ENCODE measurements at regions not wholly inside any gene's neighbourhood (a gene's known extent, or its start where the extent isn't known, plus 50 kb on each side); places are given as distances from the start of the nearest gene placed in this dataset.

- Histone ChIP-seq H3K27me3 (ENCODE audit: insufficient read depth, low read depth) (no peaks in the 10 kb centered on the region), H4K20me1 (ENCODE audit: insufficient read depth) (no peaks in the 10 kb centered on the region), H3K36me3 (ENCODE audit: insufficient read depth) (no peaks in the 10 kb centered on the region), H3K79me2 (ENCODE audit: insufficient read depth, low read depth) (no peaks in the 10 kb centered on the region), H2AFZ (ENCODE audit: low read depth) (no peak overlapping the region), H3K4me2 (no peak overlapping the region), H3K4me1 (ENCODE audit: low read depth, poor library complexity, severe bottlenecking) (no peaks in the 10 kb centered on the region), H3K4me3 (IDR thresholded peaks at IDR 0.05; ENCODE audit: insufficient read depth, low read depth, low read length) (no peak overlapping the region), H3K27ac (no peak overlapping the region), H3K9ac (no peak overlapping the region)
- no peak for TF ChIP-seq CTCF (conservative IDR thresholded peaks at IDR 0.05; ENCODE audit: low read depth, low read length)
These were observed 366.9 kb downstream of the FAT3 start for GRCh38 chr11:92591521-92591920.

GRCh38 chr11:92594251-92594650 is 369.6 kb downstream of the FAT3 start:
- Histone ChIP-seq H2AFZ (ENCODE audit: low read depth) (no peak overlapping the region), H3K9ac (no peak overlapping the region), H4K20me1 (ENCODE audit: insufficient read depth) (no peaks in the 10 kb centered on the region), H3K79me2 (ENCODE audit: insufficient read depth, low read depth) (no peaks in the 10 kb centered on the region), H3K27ac (no peak overlapping the region), H3K4me3 (IDR thresholded peaks at IDR 0.05; ENCODE audit: insufficient read depth, low read depth, low read length) (no peak overlapping the region), H3K4me1 (ENCODE audit: low read depth, poor library complexity, severe bottlenecking) (no peaks in the 10 kb centered on the region), H3K36me3 (ENCODE audit: insufficient read depth) (no peaks in the 10 kb centered on the region), H3K4me2 (no peak overlapping the region), H3K27me3 (ENCODE audit: insufficient read depth, low read depth) (no peaks in the 10 kb centered on the region)
- no peak for TF ChIP-seq CTCF (conservative IDR thresholded peaks at IDR 0.05; ENCODE audit: low read depth, low read length)

- Histone ChIP-seq H4K20me1 (ENCODE audit: insufficient read depth) (no peaks in the 10 kb centered on the region), H3K79me2 (ENCODE audit: insufficient read depth, low read depth) (no peaks in the 10 kb centered on the region), H3K4me2 (no peak overlapping the region), H3K27ac (no peak overlapping the region), H3K4me3 (IDR thresholded peaks at IDR 0.05; ENCODE audit: insufficient read depth, low read depth, low read length) (no peak overlapping the region), H3K36me3 (ENCODE audit: insufficient read depth) (no peaks in the 10 kb centered on the region), H3K9ac (no peak overlapping the region), H3K27me3 (ENCODE audit: insufficient read depth, low read depth) (no peaks in the 10 kb centered on the region), H2AFZ (ENCODE audit: low read depth) (no peak overlapping the region), H3K4me1 (ENCODE audit: low read depth, poor library complexity, severe bottlenecking) (no peaks in the 10 kb centered on the region)
- no peak for TF ChIP-seq CTCF (conservative IDR thresholded peaks at IDR 0.05; ENCODE audit: low read depth, low read length)
These were observed 370.4 kb downstream of the FAT3 start for GRCh38 chr11:92595052-92595451.

GRCh38 chr11:92596596-92597317 is 372.1 kb downstream of the FAT3 start:
- Histone ChIP-seq H3K27me3 (ENCODE audit: insufficient read depth, low read depth) (no peaks in the 10 kb centered on the region), H3K4me1 (ENCODE audit: low read depth, poor library complexity, severe bottlenecking) (no peaks in the 10 kb centered on the region), H4K20me1 (ENCODE audit: insufficient read depth) (no peaks in the 10 kb centered on the region), H3K36me3 (ENCODE audit: insufficient read depth) (no peaks in the 10 kb centered on the region), H3K4me3 (IDR thresholded peaks at IDR 0.05; ENCODE audit: insufficient read depth, low read depth, low read length) (no peak overlapping the region), H3K27ac (no peak overlapping the region), H3K9ac (no peak overlapping the region), H3K79me2 (ENCODE audit: insufficient read depth, low read depth) (no peaks in the 10 kb centered on the region), H2AFZ (ENCODE audit: low read depth) (no peak overlapping the region), H3K4me2 (no peak overlapping the region)
- TF ChIP-seq CTCF (conservative IDR thresholded peaks at IDR 0.05; ENCODE audit: low read depth, low read length): no peak
